22Rv1 (cell line): ENCODE measurements at regions not wholly inside any gene's neighbourhood (a gene's known extent, or its start where the extent isn't known, plus 50 kb on each side); places are given as distances from the start of the nearest gene placed in this dataset.

ENCODE experiments used
- H3K27ac ChIP-seq: fragments of 450-650 bp; 2 replicates; pipeline ENCODE4 v1.5.1; 2017
- ZFX ChIP-seq: fragments of 450-650 bp; IDR thresholded peaks from 2 replicates; pipeline ENCODE4 v1.6.1; 2017; ENCODE audit warnings: antibody characterized with exemption, borderline replicate concordance
- TF ChIP-seq, protein P1 (sequence below): fragments of 450-650 bp; IDR thresholded peaks from 2 replicates; pipeline ENCODE4 v1.5.1; 2017; ENCODE audit warnings: mild to moderate bottlenecking

DNA sequence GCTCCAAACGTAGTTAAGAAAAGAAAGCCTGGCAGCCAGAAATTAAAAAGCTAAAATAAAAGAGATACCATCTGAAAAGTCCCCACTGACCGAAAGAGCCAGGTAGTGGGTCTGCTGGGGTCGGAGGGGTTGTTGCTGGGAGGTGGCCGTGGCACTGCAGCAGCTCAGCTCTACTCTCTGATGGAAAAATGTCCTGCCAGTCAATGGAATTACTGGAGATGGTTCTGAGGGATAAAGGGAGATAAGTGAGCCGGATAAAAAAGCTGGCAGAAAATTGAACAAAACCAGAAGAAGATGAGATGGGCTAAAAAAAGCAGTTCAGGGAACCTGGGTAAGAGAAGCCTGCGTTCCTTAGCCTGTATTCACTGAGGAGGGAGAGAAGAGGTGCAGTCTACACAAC is 202.8 kb downstream of the SREK1 start:
- H3K27ac ChIP-seq: no peak overlapping the region
- TF ChIP-seq, protein P1, sequence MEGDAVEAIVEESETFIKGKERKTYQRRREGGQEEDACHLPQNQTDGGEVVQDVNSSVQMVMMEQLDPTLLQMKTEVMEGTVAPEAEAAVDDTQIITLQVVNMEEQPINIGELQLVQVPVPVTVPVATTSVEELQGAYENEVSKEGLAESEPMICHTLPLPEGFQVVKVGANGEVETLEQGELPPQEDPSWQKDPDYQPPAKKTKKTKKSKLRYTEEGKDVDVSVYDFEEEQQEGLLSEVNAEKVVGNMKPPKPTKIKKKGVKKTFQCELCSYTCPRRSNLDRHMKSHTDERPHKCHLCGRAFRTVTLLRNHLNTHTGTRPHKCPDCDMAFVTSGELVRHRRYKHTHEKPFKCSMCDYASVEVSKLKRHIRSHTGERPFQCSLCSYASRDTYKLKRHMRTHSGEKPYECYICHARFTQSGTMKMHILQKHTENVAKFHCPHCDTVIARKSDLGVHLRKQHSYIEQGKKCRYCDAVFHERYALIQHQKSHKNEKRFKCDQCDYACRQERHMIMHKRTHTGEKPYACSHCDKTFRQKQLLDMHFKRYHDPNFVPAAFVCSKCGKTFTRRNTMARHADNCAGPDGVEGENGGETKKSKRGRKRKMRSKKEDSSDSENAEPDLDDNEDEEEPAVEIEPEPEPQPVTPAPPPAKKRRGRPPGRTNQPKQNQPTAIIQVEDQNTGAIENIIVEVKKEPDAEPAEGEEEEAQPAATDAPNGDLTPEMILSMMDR: no peak
- TF ChIP-seq ZFX: no peak

DNA sequence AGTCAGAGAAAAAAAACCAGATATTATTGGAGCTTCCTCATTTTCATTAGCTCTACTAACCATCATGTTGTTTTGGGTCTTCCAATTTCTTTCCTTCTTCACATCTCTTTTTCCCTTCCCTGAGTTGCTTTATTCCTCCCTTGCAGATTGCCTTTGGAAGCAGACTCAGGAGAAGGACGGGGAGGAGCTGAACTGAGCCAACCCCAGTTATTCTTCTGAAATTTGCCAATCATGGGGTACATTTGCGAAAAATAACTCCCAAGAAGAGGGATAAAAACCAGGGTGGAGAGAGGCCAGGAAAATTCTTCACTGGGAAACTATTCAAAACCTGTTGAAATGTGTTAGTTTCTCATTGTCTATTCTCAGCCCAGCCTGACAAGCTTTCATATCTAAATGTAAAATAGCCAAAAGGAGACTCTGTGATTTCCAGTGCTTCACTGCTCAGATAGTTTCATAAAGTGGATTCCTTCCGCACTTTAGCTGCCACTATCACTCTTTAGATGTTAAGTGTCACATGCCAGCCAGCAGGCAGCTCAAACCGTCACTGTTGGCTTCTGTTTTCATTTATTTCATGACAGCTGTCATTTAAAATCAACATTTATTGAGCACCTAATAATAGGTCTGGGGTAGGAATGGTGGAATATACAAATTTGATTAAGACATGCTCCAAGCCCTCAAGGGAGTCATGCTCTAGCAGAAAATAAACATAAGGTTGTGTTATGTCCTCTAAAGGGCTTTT is 204.5 kb downstream of the SREK1 start:
- TF ChIP-seq ZFX: no peak
- TF ChIP-seq, protein P1: no peak
- H3K27ac ChIP-seq: no peak overlapping the region

DNA sequence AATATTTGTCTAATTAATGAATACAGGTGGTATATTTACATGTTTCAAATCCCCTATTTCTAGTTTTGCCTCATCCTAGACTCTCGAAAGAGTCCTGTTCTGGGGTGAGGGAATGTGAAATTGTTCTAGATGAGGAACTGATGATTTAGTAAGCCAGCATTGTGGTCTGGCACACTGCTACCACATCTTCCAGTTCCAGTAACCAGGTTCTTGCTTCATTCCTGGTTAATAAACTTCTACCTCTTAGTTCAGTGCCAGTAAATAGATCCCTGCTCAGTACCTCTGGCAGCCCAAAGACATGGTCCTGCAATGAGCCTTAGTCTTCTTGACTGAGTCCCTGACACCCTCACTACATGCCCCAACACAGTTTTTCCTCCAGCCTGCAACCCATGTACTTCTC is 207.7 kb downstream of the SREK1 start:
- TF ChIP-seq, protein P1: no peak
- no peak for TF ChIP-seq ZFX
- H3K27ac ChIP-seq: no peak overlapping the region

DNA sequence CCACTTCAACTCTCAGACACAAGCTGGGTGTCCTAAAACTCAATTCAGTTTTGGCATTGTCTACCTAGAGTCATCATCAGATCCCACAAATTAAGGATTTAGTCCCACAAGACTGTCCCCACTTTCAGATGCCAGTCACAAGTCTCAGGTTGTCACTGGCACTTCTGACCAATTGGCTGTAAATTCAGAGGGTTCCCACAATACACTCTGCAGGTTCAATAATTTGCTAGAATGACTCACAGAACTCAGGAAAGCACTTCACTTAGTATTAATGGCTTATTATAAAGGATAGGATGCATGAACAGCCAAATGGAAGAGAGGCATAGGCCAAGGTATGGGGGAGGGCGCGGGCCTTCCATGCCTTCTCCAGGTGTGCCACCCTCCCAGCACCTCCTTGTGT is 209.1 kb downstream of the SREK1 start:
- no peak overlapping the region for H3K27ac ChIP-seq
- TF ChIP-seq ZFX: no peak
- TF ChIP-seq, protein P1: no peak

DNA sequence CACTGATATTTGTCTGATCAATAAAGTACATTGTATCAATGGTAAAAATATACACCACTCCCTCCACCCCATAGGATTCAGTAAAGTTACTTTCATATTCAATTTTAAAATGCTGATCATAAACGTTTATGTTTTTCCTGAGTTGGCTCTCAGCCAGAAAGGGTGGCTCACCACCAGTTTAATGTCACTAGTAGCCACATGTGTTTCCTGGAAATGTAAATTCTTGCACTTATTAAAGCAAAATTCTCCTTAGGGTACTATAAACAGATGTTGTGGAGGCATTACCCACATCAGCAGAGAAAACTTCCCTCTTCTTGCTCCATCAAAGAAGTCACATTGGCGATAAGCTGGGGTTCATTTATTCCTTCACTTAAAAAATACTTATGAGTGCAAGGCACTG is 210.3 kb downstream of the SREK1 start:
- TF ChIP-seq ZFX: no peak
- TF ChIP-seq, protein P1: no peak
- H3K27ac ChIP-seq: no peak overlapping the region

DNA sequence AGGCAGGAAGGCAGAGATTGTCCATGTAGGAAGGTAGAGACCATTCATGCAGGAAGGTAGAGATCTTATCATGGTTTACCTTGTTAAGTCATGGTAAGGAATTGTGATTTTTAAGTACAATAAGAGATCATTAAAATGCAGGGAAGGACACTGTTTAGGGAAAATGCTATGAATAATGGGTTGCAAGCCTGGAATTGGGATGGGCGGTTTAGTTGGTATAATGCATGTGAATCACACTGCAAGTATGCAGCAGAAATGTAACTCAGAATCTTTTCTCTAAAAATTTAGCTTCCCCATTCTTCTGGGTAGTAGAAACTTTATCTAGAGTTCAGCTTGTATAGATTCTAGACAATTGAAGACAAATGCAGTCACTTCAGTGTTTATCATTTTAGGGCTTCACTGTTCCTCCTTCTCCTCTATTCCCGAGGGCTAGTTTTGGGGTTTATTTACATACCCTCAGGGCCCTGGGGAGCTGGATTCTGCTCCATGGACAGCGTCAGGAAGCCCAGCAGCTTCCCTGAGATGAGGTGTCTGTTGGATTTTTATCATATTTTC is 212.0 kb downstream of the SREK1 start:
- TF ChIP-seq, protein P1: no peak
- TF ChIP-seq ZFX: no peak

DNA sequence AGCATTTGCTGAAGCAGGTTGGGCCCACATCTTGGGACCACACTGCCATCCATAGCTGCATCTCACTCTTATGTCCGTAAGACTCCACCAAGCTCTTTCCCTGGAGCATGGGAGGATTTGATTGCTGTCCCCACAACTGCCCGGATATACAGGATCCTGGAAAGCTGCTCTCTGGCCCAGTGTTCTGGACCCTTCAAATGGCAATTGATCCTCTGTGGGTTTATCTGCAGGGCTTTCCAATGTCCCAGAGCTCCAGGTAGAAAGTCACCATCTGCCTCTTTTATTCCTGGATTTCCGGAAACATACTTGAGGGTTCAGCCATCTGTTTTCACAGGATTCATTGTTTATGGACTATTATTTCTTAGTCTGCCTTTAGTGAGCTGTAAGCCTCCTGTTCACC is 214.6 kb downstream of the SREK1 start:
- no peak overlapping the region for H3K27ac ChIP-seq

More for the DNA sequence above, 212.0 kb downstream of the SREK1 start:
- no peak overlapping the region for H3K27ac ChIP-seq

More for the DNA sequence above, 214.6 kb downstream of the SREK1 start:
- no peak for TF ChIP-seq ZFX
- TF ChIP-seq, protein P1: no peak
